Glomerular endothelial cell (primary cell): ENCODE measurements at regions not wholly inside any gene's neighbourhood (a gene's known extent, or its start where the extent isn't known, plus 50 kb on each side); places are given as distances from the start of the nearest gene placed in this dataset.
"Not testable (repeated sequence)": the region's sequence is repeated elsewhere in the genome, so short reads cannot be mapped to it uniquely, and the experiment has no call there.

ENCODE experiments used
- DNase-seq: peaks from one replicate; pipeline ENCODE4 v3.0.0-alpha.2; 2011; ENCODE audit warnings: low read depth, low spot score; ENCODE audit errors: extremely low read depth

GRCh38 chr11:106551744-106552673 is 466.3 kb downstream of the GUCY1A2 start:
- DNase-seq = no peak

- no peak for DNase-seq
Measured at GRCh38 chr11:106552694-106553203, 465.5 kb downstream of the GUCY1A2 start.

GRCh38 chr11:106553304-106553703 is 465.0 kb downstream of the GUCY1A2 start:
- DNase-seq = no peak

DNA sequence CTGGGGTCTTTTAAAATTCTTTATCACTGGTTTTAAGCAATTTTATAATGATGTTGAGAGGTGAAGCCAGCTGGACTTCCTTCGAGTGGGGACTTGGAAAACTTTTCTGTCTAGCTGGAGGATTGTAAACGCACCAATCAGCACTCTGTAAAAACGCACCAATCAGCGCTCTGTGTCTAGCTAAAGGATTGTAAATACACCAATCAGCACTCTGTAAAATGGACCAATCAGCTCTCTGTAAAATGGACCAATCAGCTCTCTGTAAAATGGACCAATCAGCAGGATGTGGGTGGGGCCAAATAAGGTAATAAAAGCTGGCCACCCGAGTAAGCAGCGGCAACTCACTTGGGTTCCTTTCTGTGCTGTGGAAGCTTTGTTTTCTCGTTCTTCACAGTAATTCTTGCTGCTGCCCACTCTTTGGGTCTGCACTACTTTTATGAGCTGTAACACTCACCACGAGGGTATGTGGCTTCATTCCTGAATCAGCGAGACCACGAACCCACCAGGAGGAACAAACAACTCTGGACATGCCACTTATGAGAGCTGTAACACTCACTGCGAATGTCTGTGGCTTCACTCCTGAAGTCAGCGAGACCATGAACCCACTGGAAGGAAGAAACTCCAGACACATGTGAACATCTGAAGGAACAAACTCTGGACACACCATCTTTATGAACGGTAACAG is 462.6 kb downstream of the GUCY1A2 start:
- not testable (repeated sequence) for DNase-seq

DNA sequence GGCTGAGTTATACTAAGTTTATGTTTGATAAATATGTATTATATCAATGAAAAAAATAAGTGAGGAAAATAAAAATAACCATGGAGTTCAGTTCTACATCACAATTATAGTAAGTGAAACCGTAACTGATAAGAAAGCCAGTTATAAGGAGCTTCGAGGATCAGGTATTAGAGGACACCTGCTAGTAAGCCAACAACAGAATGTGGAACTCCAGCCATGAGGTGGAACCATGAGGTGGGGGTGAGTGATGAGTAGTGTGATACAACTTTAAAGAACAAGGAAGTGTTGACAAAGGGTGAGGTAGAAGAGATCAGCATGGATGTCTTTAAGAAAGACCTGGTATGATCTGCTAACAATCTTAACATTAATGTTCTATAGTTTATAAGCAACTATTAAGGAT is 452.9 kb downstream of the GUCY1A2 start:
- no peak for DNase-seq

- DNase-seq = no peak
Measured at GRCh38 chr11:106568632-106569031, 449.6 kb downstream of the GUCY1A2 start.

- DNase-seq = not testable (repeated sequence)
Measured at GRCh38 chr11:106577384-106577783, 440.9 kb downstream of the GUCY1A2 start.

- no peak for DNase-seq
Measured at GRCh38 chr11:106581399-106581798, 436.9 kb downstream of the GUCY1A2 start.

GRCh38 chr11:106585061-106585460 is 433.2 kb downstream of the GUCY1A2 start:
- DNase-seq = no peak

GRCh38 chr11:106594751-106595351 is 423.4 kb downstream of the GUCY1A2 start:
- no peak for DNase-seq

GRCh38 chr11:106601684-106602297 is 416.5 kb downstream of the GUCY1A2 start:
- DNase-seq = no peak

DNA sequence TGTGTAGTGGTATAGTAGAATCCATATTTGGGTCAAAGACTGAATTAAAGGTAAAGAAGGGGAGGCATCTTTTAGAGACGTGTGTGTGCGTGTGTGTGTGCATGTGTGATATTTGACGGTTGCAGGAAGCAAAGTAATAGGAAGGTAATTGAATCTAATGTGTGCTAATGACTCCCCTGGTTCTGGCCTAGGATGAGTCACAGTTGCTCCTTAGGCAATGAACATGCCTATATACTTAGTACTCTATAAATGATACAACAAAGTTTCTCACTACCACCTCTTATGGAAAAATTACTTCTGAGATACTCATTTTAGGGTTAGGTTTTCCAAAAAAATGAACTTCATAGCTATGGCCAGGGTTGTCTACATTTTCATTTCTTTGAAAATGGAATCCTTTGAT is 409.6 kb downstream of the GUCY1A2 start:
- no peak for DNase-seq

GRCh38 chr11:106614262-106614661 is 404.0 kb downstream of the GUCY1A2 start:
- no peak for DNase-seq

GRCh38 chr11:106619320-106619990 is 398.8 kb downstream of the GUCY1A2 start:
- no peak for DNase-seq

- no peak for DNase-seq
Measured at GRCh38 chr11:106621484-106621883, 396.8 kb downstream of the GUCY1A2 start.
